B cell (primary cell): ENCODE measurements at regions not wholly inside any gene's neighbourhood (a gene's known extent, or its start where the extent isn't known, plus 50 kb on each side); places are given as distances from the start of the nearest gene placed in this dataset.

Source experiments
- ATAC-seq: fragments of 200-7000 bp; cut with Tn5 transposase; one replicate; pipeline ENCODE4 v1.10.0; 2021; ENCODE audit warnings: low read depth, mild to moderate bottlenecking, moderate number of reproducible peaks, moderate library complexity
- CTCF ChIA-PET: fragments of 350-600 bp; sonication (Branson Sonifier 250); formaldehyde crosslinking; loops from one replicate; lab custom pipeline; 2021; ENCODE audit warnings: antibody characterized with exemption, inconsistent platforms; lab: Charles Lee
- POLR2A ChIA-PET: fragments of 350-600 bp; sonication (Branson Sonifier 250); formaldehyde crosslinking; loops from one replicate; lab custom pipeline; 2021; ENCODE audit warnings: antibody characterized with exemption; lab: Charles Lee
- DNase-seq: peaks from one replicate; pipeline ENCODE4 v3.0.0; 2013
- H2AFZ ChIP-seq: 2 replicates; pipeline ENCODE4 v1.6.1; 2012; ENCODE audit warnings: mild to moderate bottlenecking, low read depth, low read length; ENCODE audit not compliant: insufficient read depth, poor library complexity, severe bottlenecking
- H3K27ac ChIP-seq, 2 donors: 1 replicate in 1 of 2; 2 replicates in 1 of 2; pipeline ENCODE4 v1.5.1; 2012 to 2013; ENCODE audit warnings: low read length in 2 of 2, mild to moderate bottlenecking in 2 of 2, moderate library complexity in 1 of 2
- H3K27me3 ChIP-seq, 4 experiments: fragments of 200-600 bp in 1 of 4; sonication (generic) in 1 of 4; replicated peaks in 1 of 4; 1 replicate in 2 of 4; 2 replicates in 2 of 4; pipeline versions ENCODE4 v1.6.1 to v1.7.0; 2013 to 2016; ENCODE audit warnings: low read length in 3 of 4, mild to moderate bottlenecking in 2 of 4, mixed read lengths in 1 of 4, moderate library complexity in 1 of 4; ENCODE audit not compliant: insufficient read depth in 4 of 4, control insufficient read depth in 3 of 4; ENCODE audit errors: control extremely low read depth in 1 of 4
- H3K36me3 ChIP-seq, 2 experiments: replicated peaks in 1 of 2; 1 replicate in 1 of 2; 2 replicates in 1 of 2; pipeline versions ENCODE4 v1.6.1 to v1.7.1; 2013; ENCODE audit warnings: low read length in 1 of 2; ENCODE audit not compliant: insufficient read depth in 2 of 2, control insufficient read depth in 1 of 2; ENCODE audit errors: control extremely low read depth in 1 of 2, extremely low read depth in 1 of 2
- H3K4me1 ChIP-seq, 2 donors: fragments of 200-600 bp in 1 of 2; sonication (generic) in 1 of 2; 1 replicate in 1 of 2; 2 replicates in 1 of 2; pipeline versions ENCODE4 v1.5.1 to v1.6.1; 2013 to 2017; ENCODE audit warnings: low read length in 2 of 2; ENCODE audit not compliant: control insufficient read depth in 2 of 2, insufficient read depth in 2 of 2
- H3K4me2 ChIP-seq: replicated peaks from 2 replicates; pipeline ENCODE3; 2012; ENCODE audit warnings: mild to moderate bottlenecking, low read depth, low read length; ENCODE audit not compliant: poor library complexity, severe bottlenecking
- H3K4me3 ChIP-seq, 5 experiments: fragments of 200-600 bp in 1 of 5; sonication (generic) in 1 of 5; 1 replicate in 3 of 5; 2 replicates in 2 of 5; pipeline versions ENCODE4 v1.5.1 to v1.7.0; 2011 to 2016; ENCODE audit warnings: low read length in 4 of 5, mild to moderate bottlenecking in 4 of 5, low read depth in 2 of 5, control low read depth in 1 of 5, moderate library complexity in 1 of 5; ENCODE audit not compliant: insufficient read depth in 1 of 5; ENCODE audit errors: control extremely low read depth in 1 of 5, extremely low read depth in 1 of 5
- H3K79me2 ChIP-seq: fragments of 200-600 bp; sonication (generic); one replicate; pipeline ENCODE4 v1.6.0; 2016; ENCODE audit warnings: low read length; ENCODE audit not compliant: control insufficient read depth, insufficient read depth
- H3K9ac ChIP-seq: fragments of 200-600 bp; sonication (generic); 2 replicates; pipeline ENCODE4 v1.6.1; 2017; ENCODE audit warnings: mild to moderate bottlenecking, low read length, moderate library complexity
- H3K9me3 ChIP-seq, 3 donors: one replicate each; pipeline versions ENCODE4 v1.6.1 to v1.7.1; 2013; ENCODE audit warnings: low read length in 2 of 3; ENCODE audit not compliant: control insufficient read depth in 2 of 3, insufficient read depth in 1 of 3; ENCODE audit errors: control extremely low read depth in 1 of 3
- H4K20me1 ChIP-seq: 2 replicates; pipeline ENCODE4 v1.6.0; 2012; ENCODE audit warnings: mild to moderate bottlenecking, low read length; ENCODE audit not compliant: insufficient read depth, control insufficient read depth, poor library complexity, severe bottlenecking
- H3K27ac Mint-ChIP-seq: one replicate; pipeline ENCODE4 v1.8.0; 2021; ENCODE audit warnings: mixed read lengths
- H3K27me3 Mint-ChIP-seq: one replicate; pipeline ENCODE4 v1.8.0; 2021; ENCODE audit warnings: mixed read lengths
- H3K4me1 Mint-ChIP-seq: one replicate; pipeline ENCODE4 v1.8.0; 2021; ENCODE audit warnings: mixed read lengths
- H3K4me3 Mint-ChIP-seq: one replicate; pipeline ENCODE4 v1.8.0; 2021; ENCODE audit warnings: mixed read lengths
- H3K9me3 Mint-ChIP-seq: one replicate; pipeline ENCODE4 v1.8.0; 2022; ENCODE audit warnings: mixed read lengths; ENCODE audit not compliant: insufficient read depth
- CTCF ChIP-seq: fragments of 200-600 bp; IDR thresholded peaks from one replicate; pipeline ENCODE4 v1.8.0; 2022; ENCODE audit warnings: antibody characterized with exemption, mild to moderate bottlenecking
- EZH2 ChIP-seq: IDR thresholded peaks from 2 replicates; pipeline ENCODE4 v1.6.1; 2012; ENCODE audit warnings: borderline replicate concordance, low read depth, mild to moderate bottlenecking, moderate library complexity, low read length; ENCODE audit not compliant: insufficient read depth, poor library complexity, severe bottlenecking
- WGBS: methylation state at CpG from one replicate; pipeline ENCODE4 v1.1.5; 2013; ENCODE audit warnings: missing lambda C conversion rate; ENCODE audit not compliant: insufficient coverage; 5-methylcytosine and 5-hydroxymethylcytosine counted together
- intact Hi-C: fragments of 100-400 bp; cut with micrococcal nuclease; formaldehyde crosslinking; loops from one replicate; pipeline ENCODE4 v1.10.0; 2022

GRCh38 chr12:41636653-41637052, 448.5 kb downstream of the PDZRN4 start:
- Histone ChIP-seq H4K20me1 (no peaks in the 10 kb centered on the region), H3K9ac (no peak overlapping the region), H3K4me2 (no peak overlapping the region), H2AFZ (no peak overlapping the region), H3K27ac (no peak overlapping the region), H3K4me3 (no peak overlapping the region), H3K27me3 (no peaks in the 10 kb centered on the region), H3K79me2 (no peaks in the 10 kb centered on the region), H3K36me3 (no peaks in the 10 kb centered on the region), H3K9me3 (no peaks in the 10 kb centered on the region), H3K4me1 (no peaks in the 10 kb centered on the region)
- Mint-ChIP-seq H3K9me3 (peaks cover 2% of the 10 kb centered on the region), H3K27ac (no peak overlapping the region), H3K4me1 (no peaks in the 10 kb centered on the region), H3K4me3 (no peak overlapping the region), H3K27me3 (no peaks in the 10 kb centered on the region)
- intact Hi-C loops, result no loop called here
- ChIA-PET POLR2A (no interaction called here), CTCF (no interaction called here)
- no peak for ATAC-seq
- 82% methylated on average over 3 of the region's 4 CpGs for WGBS
- DNase-seq, result no peak
- TF ChIP-seq EZH2 (no peak), CTCF (no peak)

GRCh38 chr12:41635626-41636364, 447.7 kb downstream of the PDZRN4 start:
- H3K4me3 Mint-ChIP-seq, result no peak overlapping the region
- intact Hi-C loops, result no loop called here
- H3K9me3 Mint-ChIP-seq, result peaks cover 2% of the 10 kb centered on the region
- Histone ChIP-seq H3K4me2 (no peak overlapping the region), H3K9ac (no peak overlapping the region), H4K20me1 (no peaks in the 10 kb centered on the region), H3K27ac (no peak overlapping the region), H3K4me1 (no peaks in the 10 kb centered on the region), H3K4me3 (no peak overlapping the region), H3K27me3 (no peaks in the 10 kb centered on the region), H3K79me2 (no peaks in the 10 kb centered on the region), H3K9me3 (no peaks in the 10 kb centered on the region), H3K36me3 (no peaks in the 10 kb centered on the region), H2AFZ (no peak overlapping the region)
- WGBS, result 98% methylated on average over 5 of the region's 5 CpGs
- ATAC-seq (no peak), DNase-seq (no peak)
- ChIA-PET CTCF (no interaction called here), POLR2A (no interaction called here)
- H3K4me1 Mint-ChIP-seq, result no peaks in the 10 kb centered on the region
- H3K27me3 Mint-ChIP-seq, result no peaks in the 10 kb centered on the region
- no peak overlapping the region for H3K27ac Mint-ChIP-seq
- TF ChIP-seq EZH2, result no peak
- TF ChIP-seq CTCF, result no peak
